DMS 273 treated with DMSO at 0.1 percent for 48 hours (cell line): ENCODE measurements at regions not wholly inside any gene's neighbourhood (a gene's known extent, or its start where the extent isn't known, plus 50 kb on each side); places are given as distances from the start of the nearest gene placed in this dataset.
"Not testable (repeated sequence)": the region's sequence is repeated elsewhere in the genome, so short reads cannot be mapped to it uniquely, and the experiment has no call there.

ENCODE experiments used
- DNase-seq: peaks from one replicate; lab custom pipeline; 2025; lab: John Stamatoyannopoulos, UW

GRCh38 chrX:4546178-4546577, 832.7 kb upstream of the PRKX start:
- not testable (repeated sequence) for DNase-seq

DNA sequence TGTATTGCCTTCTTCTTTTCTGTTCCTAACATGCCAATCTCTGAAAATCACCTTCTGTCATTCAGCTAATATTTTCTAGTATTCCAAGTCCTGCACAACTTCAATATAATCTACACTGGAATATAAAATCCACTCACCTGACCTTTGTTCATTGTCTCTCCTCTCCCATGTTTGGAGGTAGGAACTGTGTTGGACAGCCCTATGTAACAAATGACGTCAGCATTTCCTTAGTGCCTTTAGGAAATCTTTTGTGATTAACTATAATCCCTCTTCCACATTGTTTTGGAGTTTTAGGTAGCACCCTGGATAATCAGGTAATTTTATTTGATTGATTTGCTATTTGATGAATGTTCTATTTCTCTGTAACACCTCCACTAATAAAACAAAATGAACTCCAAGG, 814.8 kb upstream of the PRKX start:
- DNase-seq = no peak

DNA sequence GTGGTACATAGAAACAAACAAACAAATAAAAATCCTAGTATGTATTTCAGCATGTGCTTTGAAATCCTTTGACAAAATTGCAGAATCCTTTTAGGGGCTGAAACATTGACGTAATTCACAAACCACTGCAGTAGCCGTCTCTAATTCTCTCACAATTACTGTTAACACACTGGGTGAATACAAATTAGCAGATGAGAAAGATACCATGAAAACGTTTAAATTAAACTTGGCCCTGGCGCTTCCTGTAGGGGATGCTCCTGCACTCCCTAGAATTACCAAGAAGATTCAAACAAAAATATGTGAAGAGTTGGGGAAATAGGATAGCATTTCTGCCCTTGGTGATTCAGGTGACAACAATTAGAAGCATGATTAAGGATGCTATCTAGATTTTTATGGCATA, 772.5 kb upstream of the PRKX start:
- no peak for DNase-seq

DNA sequence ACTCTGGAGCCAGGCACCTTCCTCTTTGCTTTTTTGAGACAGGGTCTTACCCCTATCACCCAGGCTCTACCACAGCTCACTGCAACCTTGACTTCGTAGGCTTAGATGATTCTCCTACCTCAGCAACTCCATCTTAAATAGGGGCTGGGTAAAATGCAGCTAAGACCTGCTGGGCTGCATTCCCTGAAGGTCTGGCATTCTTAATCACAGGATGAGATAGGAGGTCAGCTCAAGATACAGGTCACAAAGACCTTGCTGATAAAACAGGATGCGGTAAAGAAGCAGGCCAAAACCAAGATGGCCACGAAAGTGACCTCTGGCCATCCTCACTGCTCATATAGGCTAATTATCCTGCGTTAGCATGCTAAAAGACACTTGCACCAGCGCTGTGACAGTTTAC, 770.8 kb upstream of the PRKX start:
- no peak for DNase-seq

DNA sequence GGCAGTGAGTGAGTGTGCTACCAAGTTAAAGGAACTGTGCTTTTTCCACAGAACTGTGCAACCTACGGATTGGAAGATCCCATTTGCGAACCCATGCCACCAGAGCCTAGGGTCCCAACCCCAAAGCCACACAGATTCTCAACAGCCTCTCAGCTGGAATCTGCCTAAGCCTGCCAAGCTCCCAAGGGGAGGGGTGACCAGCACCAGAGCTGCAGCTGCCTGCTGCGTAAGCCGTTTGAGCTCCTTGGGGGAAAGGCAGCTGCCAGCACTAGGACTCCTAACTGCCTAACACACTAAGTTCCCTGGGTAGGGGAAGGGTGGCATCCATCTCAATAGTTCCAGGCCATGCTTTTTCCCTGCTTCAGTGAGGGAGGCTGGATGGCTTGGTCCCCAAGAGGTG, 738.1 kb upstream of the PRKX start:
- DNase-seq = no peak

DNA sequence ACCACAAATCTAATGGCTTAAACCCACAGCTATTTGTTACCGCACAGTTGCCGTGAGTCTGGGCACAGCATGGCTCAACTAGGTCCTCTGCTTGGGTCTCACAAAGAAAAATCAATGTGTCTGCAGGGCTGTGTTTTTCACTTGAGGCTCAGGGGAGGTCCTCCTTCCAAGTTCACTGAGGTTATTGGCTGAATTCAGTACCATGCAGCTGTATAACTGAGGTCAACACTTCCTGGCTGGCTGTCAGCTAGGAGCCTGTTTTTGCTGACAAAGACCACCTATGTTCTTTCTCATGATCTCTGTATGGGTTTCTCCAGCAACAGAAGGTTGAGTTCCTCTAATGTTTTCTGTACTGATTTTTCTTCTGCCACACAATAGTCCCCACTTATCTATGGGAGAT, 736.7 kb upstream of the PRKX start:
- no peak for DNase-seq

DNA sequence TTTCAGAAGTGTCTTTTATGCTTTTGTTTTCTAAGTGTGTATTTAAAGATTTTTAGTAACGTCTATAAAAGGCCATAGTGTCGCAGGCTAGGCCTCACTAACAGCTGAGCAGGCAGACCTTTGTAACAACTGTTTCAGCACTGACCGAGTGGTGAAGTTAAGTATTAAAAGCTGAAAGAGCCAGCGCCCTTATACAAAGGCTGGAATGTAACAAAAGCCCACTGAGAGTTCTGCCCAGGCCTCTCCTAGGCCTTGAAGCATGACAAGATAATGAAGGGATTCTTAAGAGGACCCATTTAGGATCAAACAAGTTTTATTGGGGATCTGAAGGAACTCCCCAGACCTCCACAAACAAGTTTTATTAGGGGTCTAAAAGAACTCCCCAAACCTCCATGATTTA, 722.5 kb upstream of the PRKX start:
- DNase-seq = no peak

- no peak for DNase-seq
These were observed 684.0 kb upstream of the PRKX start for GRCh38 chrX:4397471-4397870.

DNA sequence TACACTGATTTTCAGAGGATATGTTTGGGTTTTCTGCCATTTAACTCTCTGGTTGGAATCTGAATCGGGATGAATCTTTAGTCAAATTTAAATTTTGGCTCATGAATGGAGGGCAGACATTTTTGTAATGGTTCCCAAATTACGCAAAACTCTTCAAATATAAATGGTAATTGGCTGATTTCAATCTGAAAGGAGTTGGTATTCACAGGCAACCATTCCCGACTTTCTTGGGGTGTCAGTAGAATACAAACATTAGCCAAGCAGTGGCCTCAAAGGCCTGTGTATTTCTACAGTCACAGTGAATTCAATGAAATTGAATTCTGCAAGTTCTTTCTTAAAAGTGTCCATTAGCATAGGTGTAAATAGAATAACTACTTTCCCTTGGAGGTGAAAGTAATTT, 668.8 kb upstream of the PRKX start:
- DNase-seq = no peak

DNA sequence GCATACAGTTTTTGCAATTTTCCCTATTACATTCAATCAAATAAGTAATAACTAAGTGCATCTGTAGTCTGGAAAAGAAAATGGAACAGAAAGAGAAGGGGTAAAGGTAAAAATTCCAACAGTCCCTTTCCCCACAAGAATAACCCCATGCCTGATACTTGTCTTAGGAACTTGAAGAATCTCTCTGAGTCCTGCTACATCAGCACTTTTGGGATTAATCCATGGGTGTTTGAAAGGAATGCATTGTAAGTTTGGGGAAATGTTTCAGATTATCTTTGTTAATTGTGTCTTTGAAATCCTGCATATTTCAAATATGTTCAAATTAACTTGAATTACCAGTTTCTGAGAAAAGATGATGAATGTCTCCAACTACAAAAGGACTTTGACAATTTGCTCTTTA, 667.3 kb upstream of the PRKX start:
- DNase-seq = no peak

GRCh38 chrX:4379071-4379470, 665.6 kb upstream of the PRKX start:
- no peak for DNase-seq

DNA sequence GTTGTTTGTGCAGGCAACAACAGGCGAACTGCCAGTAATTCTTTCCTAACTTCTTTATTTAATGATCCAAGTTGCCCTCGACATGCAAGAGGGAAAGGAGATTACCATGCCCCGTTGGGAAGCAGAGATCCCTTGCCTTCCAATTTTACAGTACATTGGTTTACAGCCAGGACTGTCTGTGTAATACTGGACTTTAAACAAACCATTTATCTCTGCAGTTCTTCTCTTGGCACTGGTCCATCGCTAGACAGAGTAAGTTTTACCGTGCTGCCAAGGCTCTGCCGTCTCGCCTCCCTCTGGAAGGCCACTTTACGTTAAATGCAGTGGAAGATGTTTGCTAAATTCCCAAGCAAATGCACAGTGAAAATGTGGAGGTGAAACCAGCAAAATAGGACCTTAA, 660.3 kb upstream of the PRKX start:
- no peak for DNase-seq

GRCh38 chrX:4358577-4358976, 645.1 kb upstream of the PRKX start:
- no peak for DNase-seq

DNA sequence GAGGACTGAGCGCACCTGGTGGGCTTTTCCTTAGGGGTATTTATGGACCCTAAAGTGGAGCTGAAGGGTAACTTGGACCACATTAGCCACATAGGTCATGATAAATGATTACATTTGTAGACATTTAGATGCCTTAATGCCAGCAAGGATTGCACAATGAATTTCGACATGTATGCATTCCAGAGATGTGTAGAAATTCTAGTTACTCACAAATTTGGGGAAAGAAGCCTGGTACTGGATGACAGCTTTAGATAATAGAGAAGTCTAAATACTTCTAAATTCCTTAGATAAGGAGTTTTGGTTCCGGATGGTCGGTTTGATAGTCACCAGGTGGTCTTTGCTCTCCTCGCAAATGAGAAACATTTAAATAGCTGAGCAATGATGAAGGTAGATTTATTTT, 609.5 kb upstream of the PRKX start:
- no peak for DNase-seq

GRCh38 chrX:4320436-4320947, 607.0 kb upstream of the PRKX start:
- no peak for DNase-seq

GRCh38 chrX:4315891-4316290, 602.4 kb upstream of the PRKX start:
- no peak for DNase-seq

- DNase-seq = no peak
These were observed 601.1 kb upstream of the PRKX start for GRCh38 chrX:4314586-4314985.

GRCh38 chrX:4277122-4277521, 563.7 kb upstream of the PRKX start:
- peak; percentile 8 for DNase-seq

GRCh38 chrX:4268676-4269075, 555.2 kb upstream of the PRKX start:
- DNase-seq = no peak

DNA sequence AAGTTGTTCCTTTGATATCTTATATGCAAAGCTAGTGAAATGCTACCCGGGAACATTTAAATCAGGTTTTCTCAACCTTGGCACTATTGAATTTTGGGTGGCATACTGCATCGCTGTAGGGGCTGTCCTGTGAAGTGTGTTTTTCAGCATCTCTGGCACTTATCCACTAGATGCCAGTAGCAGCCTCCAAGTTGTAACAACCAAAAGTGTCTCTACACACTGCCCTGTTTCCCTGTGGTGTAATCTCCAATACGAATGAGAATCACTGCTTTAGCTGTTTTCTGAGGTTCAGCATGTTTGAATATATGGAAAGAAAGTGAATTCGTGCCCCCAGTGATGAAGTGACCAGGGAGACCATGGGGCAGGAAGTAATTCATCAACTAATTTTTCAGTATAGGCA, 551.6 kb upstream of the PRKX start:
- DNase-seq = no peak

DNA sequence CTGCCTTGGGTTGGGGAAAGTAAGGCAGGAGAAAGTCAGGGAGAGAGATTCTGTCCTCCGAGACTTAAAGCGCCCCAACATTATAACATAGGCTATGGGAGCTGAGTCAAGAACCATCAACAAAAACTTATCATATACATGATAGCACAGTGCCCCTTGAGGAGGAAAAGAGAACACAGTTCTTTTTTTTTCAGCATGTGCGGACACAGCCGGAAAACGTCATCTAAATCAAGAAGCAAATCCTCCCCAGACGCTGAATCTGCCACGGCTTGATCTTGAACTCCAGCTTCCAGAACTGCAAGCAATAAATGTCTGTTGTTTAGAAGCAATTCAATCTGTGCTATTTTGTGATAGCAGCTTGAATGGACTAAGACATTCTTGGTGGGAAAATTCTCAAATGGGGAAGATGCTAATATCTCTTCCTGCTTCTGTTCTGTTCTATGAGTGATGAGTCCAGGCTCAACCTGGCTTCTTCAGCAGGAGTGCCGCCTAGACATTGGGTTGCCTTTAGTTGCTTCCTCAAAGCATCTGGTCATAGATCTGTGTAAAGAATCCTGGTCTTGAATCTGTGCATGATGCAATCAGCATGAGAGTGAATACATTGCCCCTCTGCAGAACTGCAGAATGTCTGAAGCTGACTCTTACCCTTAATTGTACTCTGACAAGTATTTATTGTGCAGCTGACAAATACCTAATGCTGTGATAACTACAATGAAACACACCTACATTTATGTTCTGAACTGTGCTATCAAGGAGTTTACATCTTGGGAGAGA, 549.8 kb upstream of the PRKX start:
- DNase-seq = no peak

- DNase-seq = no peak
These were observed 539.6 kb upstream of the PRKX start for GRCh38 chrX:4253092-4253491.

- DNase-seq = no peak
These were observed 536.0 kb upstream of the PRKX start for GRCh38 chrX:4249401-4249800.

GRCh38 chrX:4243759-4244158, 530.3 kb upstream of the PRKX start:
- DNase-seq = no peak
